GM12873 (cell line): ENCODE measurements at regions not wholly inside any gene's neighbourhood (a gene's known extent, or its start where the extent isn't known, plus 50 kb on each side); places are given as distances from the start of the nearest gene placed in this dataset.

Source experiments
- CTCF ChIP-seq: IDR thresholded peaks from 2 replicates; pipeline ENCODE4 v1.5.1; 2012; ENCODE audit warnings: low read depth, mild to moderate bottlenecking, moderate library complexity, low read length, control low read depth; ENCODE audit not compliant: insufficient read depth; ENCODE audit errors: missing control alignments

DNA sequence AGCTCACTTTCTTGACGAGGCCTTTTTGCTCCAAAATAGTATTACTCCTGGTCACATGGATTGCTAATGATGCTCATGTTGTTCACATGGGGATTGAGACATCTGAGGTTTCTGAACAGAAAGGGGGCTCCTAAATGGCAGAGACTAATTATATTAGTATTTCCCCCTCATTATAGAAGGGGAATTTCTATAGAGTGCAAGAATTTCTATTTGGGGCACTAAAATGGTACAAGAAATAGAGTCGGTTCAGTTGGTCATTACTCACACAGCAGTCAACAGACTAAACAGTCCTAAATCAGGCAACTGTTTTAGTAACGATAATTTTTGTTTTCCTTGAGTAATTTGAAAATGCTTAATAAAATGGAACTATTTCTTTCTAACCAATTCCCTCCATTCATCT lies 108.9 kb downstream of the DACT1 start:
- no peak for TF ChIP-seq CTCF

DNA sequence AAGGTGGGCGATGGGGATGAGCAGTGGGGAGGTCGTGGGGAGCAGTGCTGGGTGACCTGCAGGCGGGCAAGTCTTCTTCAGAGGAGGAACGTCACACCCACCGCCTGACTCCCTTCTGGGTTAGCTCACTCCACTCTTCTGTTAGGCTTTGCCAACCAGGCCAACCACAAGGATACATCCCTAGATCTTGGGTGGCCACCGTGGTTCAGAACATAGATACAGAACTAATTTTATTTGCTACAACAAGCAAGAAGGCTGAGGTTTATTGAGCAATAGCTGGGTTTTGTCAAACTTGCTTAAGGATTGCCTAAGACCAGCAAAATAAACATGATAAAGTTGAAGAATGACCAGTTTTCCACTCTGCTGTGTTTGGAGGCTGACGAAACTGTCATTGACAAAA lies 109.4 kb downstream of the DACT1 start:
- no peak for TF ChIP-seq CTCF

DNA sequence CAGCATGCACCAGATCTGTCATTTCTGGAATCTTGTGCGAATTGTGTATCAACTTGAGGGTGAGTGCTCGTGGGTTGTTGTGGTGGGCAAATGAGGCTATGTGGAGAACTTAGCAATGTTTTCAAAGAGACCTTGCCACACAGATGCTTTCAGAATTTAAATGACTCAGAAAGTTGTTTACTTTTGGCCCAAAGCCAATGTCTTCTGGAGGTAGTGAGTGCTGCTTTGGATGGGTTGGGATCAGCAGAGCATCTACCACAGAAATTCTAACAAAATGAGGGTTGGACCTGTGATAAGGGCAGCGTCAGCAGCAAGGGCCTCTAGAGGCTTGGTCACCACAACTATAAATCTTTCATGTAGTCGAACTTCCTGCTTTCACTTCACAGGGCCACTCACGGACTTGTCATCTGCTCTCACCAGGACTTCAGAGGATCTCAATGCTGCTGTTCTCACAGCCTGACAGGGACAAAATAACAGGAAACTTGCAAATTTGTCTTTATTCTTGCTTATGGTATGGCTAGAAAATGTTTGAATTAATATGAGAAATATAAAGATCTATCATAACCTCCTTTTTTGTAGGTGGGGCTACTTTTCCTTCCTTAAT lies 111.4 kb downstream of the DACT1 start:
- TF ChIP-seq CTCF: no peak

GRCh38 chr14:58750321-58751269 lies 112.8 kb downstream of the DACT1 start:
- TF ChIP-seq CTCF: no peak

DNA sequence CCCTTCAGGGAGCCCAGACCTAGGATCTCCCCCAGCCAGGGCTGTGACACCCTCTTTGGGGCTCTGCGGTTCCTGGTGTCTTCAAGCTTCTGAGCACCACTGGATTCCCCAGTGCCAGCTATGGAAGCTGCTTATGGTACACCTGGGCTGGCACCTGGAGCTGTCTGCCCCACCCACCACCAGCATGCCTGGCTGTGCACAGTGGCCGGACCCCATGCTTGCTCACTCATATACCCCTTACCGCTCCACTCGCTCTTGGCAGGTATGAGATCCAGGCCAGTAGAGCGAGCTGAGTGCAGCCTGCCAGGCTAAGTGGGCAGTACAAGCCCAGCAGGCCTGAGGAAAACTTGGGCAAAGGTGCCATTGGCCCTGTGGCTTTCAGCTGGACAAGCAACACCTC lies 114.0 kb downstream of the DACT1 start:
- no peak for TF ChIP-seq CTCF

GRCh38 chr14:58752289-58752688 lies 114.5 kb downstream of the DACT1 start:
- TF ChIP-seq CTCF: no peak

GRCh38 chr14:58752771-58753201 lies 115.0 kb downstream of the DACT1 start:
- TF ChIP-seq CTCF: no peak
